NCI-H1436 (cell line): ENCODE measurements at regions not wholly inside any gene's neighbourhood (a gene's known extent, or its start where the extent isn't known, plus 50 kb on each side); places are given as distances from the start of the nearest gene placed in this dataset.
A peak's percentile ranks its signal among the peaks of the same experiment; 100 is the strongest.

Source experiments
- DNase-seq: peaks from one replicate; lab custom pipeline; 2025; lab: John Stamatoyannopoulos, UW

DNA sequence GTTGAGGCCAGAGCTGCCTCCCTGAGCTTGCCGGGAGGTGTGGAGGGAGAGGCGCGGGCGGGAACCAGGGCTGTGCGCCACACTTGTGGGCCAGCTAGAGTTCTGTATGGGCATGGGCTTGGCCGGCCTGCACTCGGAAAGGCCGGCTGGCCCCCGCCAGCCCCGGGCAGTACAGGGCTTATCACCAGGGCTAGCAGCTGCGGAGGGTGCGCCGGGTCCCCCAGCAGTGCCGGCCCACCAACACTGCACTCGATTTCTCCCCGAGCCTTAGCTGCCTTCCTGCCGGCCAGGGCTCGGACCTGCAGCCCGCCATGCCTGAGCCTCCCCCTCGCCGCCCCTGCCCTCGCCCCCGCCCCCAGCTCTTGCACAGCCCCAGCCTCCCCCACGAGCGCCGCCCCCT is 472.7 kb downstream of the TFAP2A start:
- no peak for DNase-seq

DNA sequence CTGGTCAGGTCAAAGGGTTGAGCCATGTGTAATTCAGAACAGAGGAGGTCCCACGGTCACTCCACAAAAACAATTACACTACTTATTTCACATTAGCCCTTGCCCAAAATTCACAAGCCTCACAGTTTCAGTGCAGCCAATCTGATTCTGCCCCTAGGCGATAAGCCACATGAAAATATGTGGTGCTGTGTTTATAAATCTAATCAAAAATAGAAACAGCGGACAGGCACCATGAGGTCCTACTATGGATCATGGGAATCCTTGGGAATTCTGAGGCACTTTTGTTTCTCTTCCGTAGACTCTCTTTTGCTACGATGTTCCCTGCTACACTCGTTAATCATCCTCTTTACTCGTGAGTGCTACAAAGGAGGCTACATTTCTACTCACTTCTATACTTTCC is 476.1 kb downstream of the TFAP2A start:
- DNase-seq = no peak

DNA sequence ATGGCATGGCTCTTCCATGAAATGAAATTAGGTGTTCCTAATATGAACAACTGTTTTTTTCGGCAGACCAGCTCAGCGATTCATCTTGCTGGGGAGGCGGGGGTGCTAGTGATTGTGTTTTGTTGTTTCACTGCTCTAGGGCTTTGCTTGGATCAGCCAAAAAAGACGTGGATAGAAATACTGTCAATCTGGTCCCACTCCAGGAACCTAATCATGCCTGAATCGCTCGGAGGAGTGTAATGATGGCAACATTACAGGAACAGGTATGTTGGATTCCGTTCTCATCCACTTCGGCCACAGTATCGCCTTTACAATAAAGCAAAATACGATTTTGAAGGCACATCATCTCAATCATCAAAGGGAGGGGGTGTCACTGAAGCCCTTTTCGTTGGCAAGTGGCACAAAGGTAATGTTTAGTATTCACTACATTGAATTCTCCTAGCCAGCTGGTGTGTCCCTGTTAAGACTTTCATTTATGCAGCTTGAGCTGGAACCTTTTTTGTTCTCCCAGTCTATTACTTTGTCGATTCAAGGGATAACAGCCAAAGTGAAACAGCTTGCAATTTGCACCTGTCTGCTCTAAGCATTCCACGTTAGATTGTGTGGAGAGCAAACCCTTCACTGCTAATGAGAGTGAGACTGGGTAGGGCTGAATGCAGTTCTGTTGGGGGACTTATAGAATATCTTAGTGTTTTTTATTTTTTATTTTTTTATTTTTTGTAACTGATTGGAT is 477.7 kb downstream of the TFAP2A start:
- peak; percentile 15 for DNase-seq

DNA sequence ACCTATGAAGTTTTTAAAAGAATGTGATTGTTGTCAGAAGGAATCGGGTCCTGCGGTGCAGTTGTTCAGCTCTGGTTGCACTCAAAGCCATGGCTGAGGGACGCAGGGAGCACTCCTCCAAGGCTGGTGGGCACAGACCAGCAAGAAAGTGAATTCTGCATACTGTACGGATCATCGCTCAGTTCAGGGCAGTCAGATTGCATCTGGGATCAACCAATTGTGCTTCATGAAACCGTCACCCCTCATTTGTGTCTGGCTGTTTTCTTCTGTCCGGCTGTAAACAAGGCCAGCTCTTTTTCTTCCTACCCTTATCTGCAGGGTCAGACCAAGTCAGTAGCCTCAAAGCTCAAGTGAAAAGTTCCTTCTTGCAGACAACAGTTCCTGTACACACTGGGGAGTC is 478.3 kb downstream of the TFAP2A start:
- no peak for DNase-seq

DNA sequence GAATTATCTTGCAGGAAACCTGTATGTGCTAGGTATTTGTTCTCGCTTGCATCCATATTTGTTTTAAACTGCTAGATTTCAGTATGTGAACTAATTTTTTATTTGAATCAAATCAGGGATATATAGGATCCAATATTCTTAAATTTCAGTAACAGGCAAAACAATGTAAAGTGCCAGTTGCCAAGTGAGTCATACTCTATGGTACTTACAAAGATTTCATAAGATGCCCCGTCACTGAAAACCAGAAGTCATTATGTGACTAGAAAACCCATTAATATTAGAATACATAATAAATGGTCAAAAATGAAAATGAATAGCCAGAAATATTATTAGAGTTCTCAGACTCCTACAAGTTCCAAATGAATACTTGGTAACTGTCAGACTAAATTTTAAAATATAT is 481.2 kb downstream of the TFAP2A start:
- DNase-seq = no peak

DNA sequence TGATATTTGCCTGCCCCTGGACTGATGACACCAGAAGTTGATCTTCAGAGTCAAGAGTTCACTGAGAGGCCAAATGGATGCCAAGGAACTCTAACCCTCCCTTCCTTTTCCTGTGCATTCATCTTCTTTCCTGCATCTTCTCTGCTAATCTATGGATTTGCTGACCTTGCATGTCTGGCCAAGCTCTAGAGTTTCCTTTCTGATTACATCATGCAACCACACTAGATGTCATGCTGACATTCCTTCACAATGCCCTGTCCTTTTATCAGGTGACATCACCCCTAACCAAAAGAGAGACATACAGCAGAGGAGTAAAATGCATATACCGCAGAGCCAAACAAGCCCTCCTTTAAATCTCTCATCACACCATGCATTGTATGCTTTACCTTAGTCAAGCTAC is 487.6 kb downstream of the TFAP2A start:
- no peak for DNase-seq

DNA sequence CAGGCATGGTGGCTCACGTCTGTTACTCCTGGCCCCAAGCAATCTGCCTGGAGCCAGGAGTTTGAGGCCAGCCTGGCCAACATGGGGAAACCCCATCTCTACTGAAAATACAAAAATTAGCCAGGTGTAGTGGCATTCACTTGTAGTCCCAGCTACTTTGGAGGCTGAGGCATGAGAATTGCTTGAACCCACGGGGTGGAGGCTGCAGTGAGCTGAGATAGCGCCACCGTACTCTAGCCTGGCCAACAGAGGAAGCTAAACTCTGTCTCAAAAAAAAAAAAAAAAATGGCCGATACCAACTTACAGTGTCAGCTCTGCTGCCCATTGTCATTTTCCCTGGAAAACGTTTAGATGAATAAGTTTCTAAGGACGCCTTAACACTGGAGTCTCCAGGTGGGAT is 489.9 kb downstream of the TFAP2A start:
- no peak for DNase-seq

DNA sequence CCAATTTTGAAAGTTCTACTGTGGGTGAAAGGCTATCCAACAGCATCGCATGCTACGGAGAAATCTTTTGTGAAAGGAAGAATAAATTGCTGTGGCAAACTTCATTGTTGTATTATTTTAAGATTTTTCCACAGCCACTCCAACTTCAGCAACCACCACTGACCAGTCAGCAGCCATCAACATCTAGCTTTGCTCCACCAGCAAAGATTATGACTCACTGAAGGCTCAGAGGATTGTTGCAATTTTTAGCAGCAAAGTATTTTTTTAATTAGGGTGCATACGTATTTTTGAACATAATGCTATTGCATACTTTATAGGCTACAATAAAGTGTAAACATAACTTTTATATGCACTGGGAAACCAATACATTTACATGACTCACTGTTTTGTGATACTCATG is 493.5 kb downstream of the TFAP2A start:
- no peak for DNase-seq

DNA sequence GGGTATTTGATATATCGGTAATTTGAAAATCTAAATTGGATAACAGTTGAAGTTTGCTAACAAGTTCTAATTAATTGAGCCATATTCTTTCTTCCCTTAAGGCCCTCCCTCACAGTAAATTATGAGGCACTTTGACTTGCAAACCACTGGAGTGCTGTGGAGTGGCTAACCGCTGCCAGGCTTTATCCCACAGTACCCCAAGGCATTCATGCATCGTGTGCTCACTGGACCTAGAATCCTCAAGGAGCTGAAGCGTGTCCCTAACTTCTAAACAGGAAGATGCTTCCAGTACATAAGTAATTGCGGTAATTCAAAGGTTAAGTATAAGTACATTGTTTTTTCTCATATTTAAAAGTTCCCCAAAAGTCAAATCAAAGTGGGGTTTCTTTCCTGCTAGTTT is 499.9 kb downstream of the TFAP2A start:
- no peak for DNase-seq

DNA sequence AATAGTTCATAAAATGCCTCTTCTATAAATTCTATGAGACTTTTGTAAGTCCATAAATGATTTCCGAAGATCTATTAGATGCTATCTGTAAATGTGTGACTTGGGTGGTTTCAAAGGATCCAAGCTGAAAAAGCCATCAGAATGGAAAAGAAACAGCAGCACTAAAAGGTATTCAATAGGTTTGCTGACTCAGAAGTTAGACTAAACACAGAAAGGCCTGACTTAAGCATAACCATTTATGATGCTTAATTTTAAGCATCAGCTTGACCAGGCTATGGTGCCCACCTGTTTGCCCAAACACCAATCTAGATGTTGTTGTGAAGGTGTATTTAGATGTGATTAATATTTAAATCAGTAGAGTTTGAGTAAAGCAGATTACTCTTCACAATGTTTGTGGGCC is 513.5 kb downstream of the TFAP2A start:
- no peak for DNase-seq

DNA sequence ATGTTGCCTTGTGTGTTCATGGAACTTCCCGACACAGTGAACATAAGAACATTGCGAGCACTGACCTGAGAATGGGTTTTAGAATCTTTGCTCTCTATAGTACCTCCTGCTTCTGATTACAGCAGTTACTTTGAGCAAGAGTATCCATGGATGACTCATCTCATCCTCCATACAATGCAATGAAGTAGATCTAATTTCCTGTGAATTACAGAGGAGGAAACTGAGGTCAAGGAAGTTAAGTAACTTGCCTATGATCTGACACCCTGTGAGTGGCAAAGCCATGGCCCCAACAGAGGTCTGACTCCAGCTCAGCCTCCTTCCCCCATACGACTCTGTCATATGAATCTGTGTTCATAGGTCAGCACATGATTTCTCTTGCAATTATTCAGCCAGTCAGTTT is 518.1 kb downstream of the TFAP2A start:
- no peak for DNase-seq

DNA sequence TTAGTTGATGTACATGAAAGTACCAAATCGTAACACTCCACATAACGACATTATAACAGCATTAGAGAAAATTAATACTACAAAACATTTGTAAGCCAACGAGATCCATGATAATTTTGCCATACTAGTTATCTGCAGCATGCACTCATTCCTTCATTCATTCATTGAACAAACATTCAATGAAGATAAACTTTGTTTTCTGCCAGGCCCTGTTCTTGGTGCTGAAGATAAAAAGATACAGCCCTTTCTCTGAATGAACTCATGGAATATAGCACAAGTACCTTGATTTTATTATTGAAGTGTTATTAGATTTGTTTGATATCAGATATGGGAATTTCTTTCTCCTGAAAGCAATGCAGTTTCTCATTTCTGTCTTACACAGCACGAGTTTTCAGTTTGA is 524.0 kb downstream of the TFAP2A start:
- DNase-seq = no peak

DNA sequence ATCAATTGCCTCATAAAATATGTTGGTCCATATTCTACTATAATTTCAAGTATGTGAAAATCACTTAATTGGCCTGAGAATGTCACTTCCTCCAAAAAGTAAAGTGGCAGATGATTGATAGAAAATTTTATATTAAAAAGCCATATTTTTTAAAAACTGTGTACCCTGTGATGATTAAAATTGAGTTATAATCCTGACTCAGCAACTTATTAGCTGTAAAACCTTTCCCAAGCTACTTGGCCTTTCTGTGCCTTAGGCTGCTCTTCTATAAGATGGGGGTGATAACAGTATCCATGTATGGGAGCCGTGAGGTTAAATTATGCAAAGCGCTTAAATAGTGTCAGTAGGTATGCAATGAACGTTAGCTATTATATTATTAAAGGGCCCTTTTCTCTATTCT is 524.4 kb downstream of the TFAP2A start:
- DNase-seq = no peak

DNA sequence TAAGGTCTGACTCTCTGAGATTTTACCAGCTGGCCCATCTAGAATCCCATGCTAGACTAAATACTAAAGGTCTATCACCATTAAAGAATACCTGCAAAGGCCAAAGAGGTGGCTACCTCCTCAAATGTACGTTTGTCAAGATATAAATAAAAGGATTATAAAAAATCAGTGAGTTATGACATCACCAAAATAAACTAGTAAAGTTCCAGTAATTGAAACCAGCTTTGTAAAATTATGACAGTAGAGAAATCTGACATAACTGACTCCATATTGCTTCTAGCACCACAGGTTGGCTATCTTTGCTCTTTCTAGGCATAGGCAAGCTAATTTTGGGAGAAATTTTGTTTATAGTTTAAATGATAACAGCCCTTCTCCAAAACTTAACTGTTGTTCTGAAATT is 536.3 kb downstream of the TFAP2A start:
- no peak for DNase-seq

DNA sequence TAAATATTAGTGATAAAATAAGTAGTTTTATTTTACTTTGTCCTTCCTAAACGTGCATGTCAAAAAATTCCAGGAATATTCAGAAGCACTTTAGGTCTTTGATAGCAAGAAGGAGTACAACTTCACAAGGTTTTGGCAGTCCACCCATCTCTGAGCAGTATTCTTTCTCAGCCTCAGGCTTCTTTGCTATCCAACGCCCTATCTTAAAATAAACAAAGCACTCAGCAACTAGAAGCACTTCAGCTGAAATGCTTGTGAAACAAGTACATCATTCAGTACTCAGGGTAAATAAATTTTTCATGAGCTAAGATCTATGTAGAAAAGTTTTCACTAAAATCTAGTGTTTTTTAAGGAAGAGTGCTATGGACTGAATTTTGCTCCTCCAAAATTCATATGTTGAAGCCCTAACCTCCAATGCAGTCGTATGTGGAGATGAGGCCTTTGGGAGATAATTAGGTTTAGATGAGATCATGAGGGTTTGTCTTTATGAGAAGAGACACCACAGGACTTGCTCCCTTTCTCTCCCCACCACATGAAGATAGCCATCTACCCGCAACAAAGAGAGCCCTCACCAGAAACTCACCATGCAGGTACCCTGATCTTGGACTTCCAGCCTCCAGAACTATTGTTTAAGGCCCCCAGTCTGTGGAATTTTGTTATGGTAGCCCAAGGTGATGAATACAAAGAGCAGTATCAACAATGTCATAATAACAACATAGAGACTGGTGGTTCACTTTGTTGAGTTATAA is 539.1 kb downstream of the TFAP2A start:
- DNase-seq = no peak

DNA sequence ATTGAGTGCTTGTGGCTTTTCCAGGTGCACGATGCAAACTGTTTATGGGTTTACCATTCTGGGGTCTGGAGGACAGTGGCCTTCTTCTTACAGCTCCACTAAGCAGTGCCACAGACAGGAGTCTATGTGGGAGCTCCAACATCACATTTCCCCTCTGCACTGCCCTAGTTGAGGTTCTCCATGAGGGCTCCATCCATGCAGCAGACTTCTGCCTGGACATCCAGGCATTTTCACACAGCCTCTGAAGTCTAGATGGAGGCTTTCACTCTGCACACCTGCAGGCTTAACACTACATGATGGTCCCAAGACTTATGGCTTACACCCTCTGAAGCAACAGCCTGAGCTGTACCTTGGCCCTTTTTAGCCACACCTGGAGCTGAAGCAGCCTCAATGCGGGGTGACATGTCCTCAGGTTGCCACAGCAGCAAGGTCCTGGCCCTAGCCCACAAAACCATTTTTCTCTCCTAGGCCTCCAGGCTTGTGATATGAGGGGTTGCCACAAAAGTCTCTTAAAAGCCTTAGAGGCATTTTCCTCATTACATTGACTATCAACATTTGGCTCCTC is 552.2 kb downstream of the TFAP2A start:
- no peak for DNase-seq

DNA sequence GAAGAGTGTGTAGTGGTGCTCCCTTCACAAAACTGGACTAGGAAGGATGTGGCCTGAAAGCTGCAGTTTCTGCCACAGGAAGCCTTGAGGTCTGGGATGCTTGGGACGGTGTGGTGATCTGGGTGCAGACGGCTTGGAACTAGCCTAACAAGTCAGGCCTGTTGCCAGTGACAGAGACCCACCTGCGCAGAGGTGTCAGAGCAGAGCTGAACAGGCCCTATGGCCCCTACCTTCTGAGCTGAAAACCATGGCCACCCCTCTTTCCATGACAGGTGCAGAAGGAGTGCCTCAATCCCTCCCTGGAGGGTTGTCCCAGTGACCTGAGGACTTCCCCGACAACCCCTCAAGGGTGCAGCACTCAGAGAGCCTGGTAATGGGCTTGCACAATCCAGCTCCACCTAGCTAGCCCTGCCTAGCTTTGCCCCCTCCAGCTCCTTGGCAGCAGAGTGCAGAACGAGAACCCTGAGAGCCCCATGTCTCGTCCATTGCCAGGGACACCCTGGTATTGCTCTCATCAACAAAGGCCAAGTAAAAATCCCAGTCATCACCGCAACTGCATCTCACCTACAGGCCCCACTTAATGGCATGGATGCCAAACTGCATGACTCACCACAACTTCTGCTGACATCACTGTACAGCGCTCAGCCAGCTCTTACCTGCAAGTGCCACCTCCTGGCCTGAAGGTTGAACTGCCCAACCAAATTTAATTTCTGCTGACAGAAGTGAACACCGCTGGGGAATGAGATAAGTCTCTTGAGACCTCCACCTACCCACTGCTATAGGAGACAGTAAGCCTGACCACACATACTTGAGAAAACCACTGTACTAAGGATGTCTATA is 563.1 kb downstream of the TFAP2A start:
- no peak for DNase-seq

DNA sequence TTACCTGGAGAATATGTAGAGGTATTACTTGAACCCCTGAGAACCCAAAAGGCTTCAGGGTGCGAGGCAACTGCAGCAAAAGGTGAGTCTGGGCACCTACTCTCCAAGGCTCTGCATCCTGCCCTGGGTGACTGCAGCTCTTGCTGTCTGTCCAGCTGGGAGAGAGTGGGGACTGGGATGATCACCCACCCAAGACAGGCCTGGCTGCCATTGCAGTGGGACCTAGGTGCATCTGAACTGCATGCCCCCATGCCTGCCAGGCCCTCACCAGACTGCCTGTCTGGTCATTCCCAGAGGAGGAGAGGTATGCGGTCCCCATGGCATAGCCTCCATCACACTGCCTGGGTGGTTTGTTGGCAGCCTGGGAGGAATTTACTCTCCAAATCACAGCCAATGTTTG is 563.9 kb downstream of the TFAP2A start:
- no peak for DNase-seq

DNA sequence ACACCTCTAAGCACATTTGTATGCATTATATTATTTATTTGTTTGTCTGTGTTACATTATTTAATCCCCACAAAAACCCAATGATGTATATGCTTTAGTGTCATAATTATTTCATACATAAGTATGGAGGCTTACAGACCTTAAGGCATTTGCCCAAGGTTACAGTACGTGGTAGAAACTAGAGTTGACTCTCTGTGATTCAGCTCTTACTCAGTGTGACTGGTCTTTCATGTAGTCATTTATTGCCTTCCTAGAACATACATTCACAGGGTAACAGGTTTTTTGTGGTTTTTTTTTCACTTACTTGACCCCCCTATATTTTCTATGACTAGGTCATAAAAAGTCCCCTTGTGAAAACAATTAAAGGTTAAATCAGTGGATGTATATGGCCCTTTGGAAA is 566.8 kb downstream of the TFAP2A start:
- DNase-seq = no peak

DNA sequence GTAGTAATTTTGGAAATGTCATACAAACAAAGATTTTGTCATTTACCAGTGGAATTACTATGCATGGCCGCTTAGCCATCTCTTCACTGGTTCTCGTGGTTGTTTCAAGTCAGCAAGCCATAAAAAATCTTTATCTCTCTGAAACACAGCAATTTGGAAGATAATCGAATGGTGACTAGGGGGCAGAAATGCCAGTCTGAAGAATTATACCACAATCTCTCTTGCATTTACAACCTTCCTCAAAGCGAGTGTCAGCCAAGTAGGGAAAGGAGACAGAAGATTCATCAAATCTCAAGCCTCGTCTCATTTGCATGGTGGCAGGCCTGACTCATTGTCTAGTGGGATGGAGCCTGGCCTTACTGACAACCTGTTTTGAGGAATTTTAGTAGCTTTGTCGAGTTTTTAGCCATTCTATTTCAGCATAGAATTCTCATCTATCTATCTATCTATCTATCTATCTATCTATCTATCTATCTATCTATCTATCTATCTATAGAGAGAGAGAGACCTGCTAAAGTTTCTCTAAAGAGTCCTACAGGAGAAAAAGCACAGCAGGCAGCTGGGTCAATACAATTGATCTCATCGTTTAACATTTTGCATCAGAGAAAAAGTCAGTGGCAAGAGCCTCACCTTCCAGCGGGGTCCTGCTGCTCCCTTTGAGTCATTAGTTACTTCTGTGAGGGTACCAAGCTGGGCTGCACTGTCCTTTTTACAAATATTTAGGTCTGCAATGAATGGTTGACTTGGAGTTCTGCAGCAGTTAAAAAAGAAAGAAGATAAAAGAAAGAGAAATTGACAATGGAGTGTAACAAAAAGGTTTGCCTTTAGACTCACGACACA is 572.8 kb downstream of the TFAP2A start:
- no peak for DNase-seq

DNA sequence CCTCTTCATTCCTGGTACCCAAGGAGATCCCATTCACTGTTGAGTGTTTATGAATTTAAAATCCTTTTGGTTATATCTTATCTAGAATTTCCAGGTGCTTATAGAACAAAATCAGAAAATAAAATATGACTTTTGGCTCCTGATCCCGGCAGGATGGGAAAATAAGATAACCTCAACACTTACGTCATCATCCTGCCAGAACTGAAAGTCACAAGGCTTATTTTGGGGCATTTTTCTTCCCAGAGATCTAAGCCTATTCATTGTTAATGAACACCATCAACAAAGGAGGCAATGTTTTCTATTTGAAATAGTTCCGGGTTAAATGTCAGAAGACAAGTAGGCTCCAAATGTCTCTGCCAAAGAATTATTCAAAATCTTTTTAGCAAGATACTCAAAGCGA is 580.6 kb downstream of the TFAP2A start:
- no peak for DNase-seq

DNA sequence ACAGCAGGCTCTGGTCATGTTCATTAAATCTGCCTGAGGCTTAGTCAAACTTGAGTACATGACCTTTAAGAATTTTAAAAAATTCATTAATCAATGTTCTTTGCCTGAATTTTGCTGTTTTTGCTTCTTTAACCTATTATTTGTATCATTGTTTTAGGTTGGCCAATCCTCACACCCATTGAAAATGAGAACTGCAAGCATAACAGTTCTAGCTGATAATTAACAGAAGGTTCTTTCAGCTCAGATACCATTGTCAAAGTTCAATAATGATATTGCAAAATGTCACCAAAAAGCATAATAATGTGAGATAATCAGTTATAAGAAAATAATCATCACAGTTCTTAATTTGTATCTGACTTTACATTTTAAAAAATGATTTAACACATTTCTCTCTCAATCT is 583.1 kb downstream of the TFAP2A start:
- DNase-seq = no peak
